Neuronal stem cell (in vitro differentiated cells): ENCODE measurements at regions not wholly inside any gene's neighbourhood (a gene's known extent, or its start where the extent isn't known, plus 50 kb on each side); places are given as distances from the start of the nearest gene placed in this dataset.

Experiments
- DNase-seq: peaks from one replicate; pipeline ENCODE4 v3.0.0-alpha.2; 2013; ENCODE audit warnings: low spot score
- H2AFZ ChIP-seq: one replicate; pipeline ENCODE4 v1.6.1; 2013; ENCODE audit warnings: mild to moderate bottlenecking, low read length, inconsistent platforms
- H2AK5ac ChIP-seq: 2 replicates; pipeline ENCODE4 v1.6.1; 2013; ENCODE audit warnings: low read depth, mild to moderate bottlenecking, inconsistent platforms, low read length, moderate library complexity, mixed read lengths
- H2BK120ac ChIP-seq: 2 replicates; pipeline ENCODE4 v1.6.1; 2013; ENCODE audit warnings: low read depth, mild to moderate bottlenecking, inconsistent platforms, low read length, moderate library complexity, mixed read lengths
- H2BK12ac ChIP-seq: one replicate; pipeline ENCODE4 v1.6.1; 2013; ENCODE audit warnings: low read length, inconsistent platforms
- H2BK15ac ChIP-seq: 2 replicates; pipeline ENCODE4 v1.6.1; 2013; ENCODE audit warnings: mild to moderate bottlenecking, low read length, inconsistent platforms, mixed read lengths
- H2BK5ac ChIP-seq: one replicate; pipeline ENCODE4 v1.6.1; 2013; ENCODE audit warnings: inconsistent platforms, mild to moderate bottlenecking, low read length, moderate library complexity
- H3K14ac ChIP-seq: one replicate; pipeline ENCODE4 v1.6.1; 2013; ENCODE audit warnings: low read length, inconsistent platforms
- H3K18ac ChIP-seq: 2 replicates; pipeline ENCODE4 v1.6.1; 2013; ENCODE audit warnings: low read length, inconsistent platforms
- H3K23ac ChIP-seq: 2 replicates; pipeline ENCODE4 v1.6.1; 2013; ENCODE audit warnings: low read depth, mild to moderate bottlenecking, mixed read lengths, low read length, inconsistent platforms; ENCODE audit not compliant: poor library complexity
- H3K27ac ChIP-seq: replicated peaks from 3 replicates; pipeline ENCODE4 v1.5.1; 2013; ENCODE audit warnings: low read length, inconsistent platforms
- H3K27me3 ChIP-seq, 3 experiments: 2 replicates each; pipeline ENCODE4 v1.6.1; 2013; ENCODE audit warnings: low read length in 3 of 3, mild to moderate bottlenecking in 2 of 3, inconsistent platforms in 1 of 3, low read depth in 1 of 3, mixed read lengths in 1 of 3, moderate library complexity in 1 of 3; ENCODE audit not compliant: control insufficient read depth in 3 of 3, insufficient read depth in 3 of 3
- H3K36me3 ChIP-seq, 2 donors: replicated peaks in 1 of 2; 2 replicates each; pipeline ENCODE4 v1.6.1; 2013; ENCODE audit warnings: low read length in 2 of 2; ENCODE audit not compliant: control insufficient read depth in 2 of 2, insufficient read depth in 2 of 2
- H3K4ac ChIP-seq: 2 replicates; pipeline ENCODE4 v1.6.1; 2013; ENCODE audit warnings: inconsistent platforms, mild to moderate bottlenecking, low read length, moderate library complexity
- H3K4me1 ChIP-seq, 2 donors: 1 replicate in 1 of 2; 2 replicates in 1 of 2; pipeline ENCODE4 v1.6.1; 2013; ENCODE audit warnings: low read length in 2 of 2, low read depth in 1 of 2; ENCODE audit not compliant: control insufficient read depth in 2 of 2, insufficient read depth in 1 of 2
- H3K4me2 ChIP-seq: one replicate; pipeline ENCODE4 v1.6.1; 2013; ENCODE audit warnings: mild to moderate bottlenecking, low read length, inconsistent platforms; ENCODE audit not compliant: insufficient read depth, poor library complexity, severe bottlenecking
- H3K4me3 ChIP-seq, 2 donors: 2 replicates each; pipeline ENCODE4 v1.5.1; 2013; ENCODE audit warnings: low read length in 2 of 2, mild to moderate bottlenecking in 2 of 2, inconsistent platforms in 1 of 2, moderate library complexity in 1 of 2
- H3K79me1 ChIP-seq: one replicate; pipeline ENCODE4 v1.6.1; 2013; ENCODE audit warnings: low read depth, mild to moderate bottlenecking, inconsistent platforms, low read length, moderate library complexity
- H3K9ac ChIP-seq: one replicate; pipeline ENCODE4 v1.6.1; 2013; ENCODE audit warnings: mild to moderate bottlenecking, low read depth, low read length, inconsistent platforms; ENCODE audit not compliant: poor library complexity
- H3K9me3 ChIP-seq, 2 donors: replicated peaks in 1 of 2; 2 replicates each; pipeline versions ENCODE3 to v1.6.1; 2013; ENCODE audit warnings: low read length in 2 of 2, mild to moderate bottlenecking in 2 of 2, inconsistent platforms in 1 of 2, low read depth in 1 of 2, mixed read lengths in 1 of 2, moderate library complexity in 1 of 2; ENCODE audit not compliant: control insufficient read depth in 2 of 2, insufficient read depth in 1 of 2
- H4K8ac ChIP-seq: one replicate; pipeline ENCODE4 v1.6.1; 2013; ENCODE audit warnings: low read depth, mild to moderate bottlenecking, inconsistent platforms, low read length, moderate library complexity
- H4K91ac ChIP-seq: one replicate; pipeline ENCODE4 v1.6.1; 2013; ENCODE audit warnings: low read length, low read depth, mild to moderate bottlenecking, inconsistent platforms; ENCODE audit not compliant: poor library complexity
- WGBS, 2 donors: extraction: QIAGEN DNeasy Blood & Tissue Kit; methylation state at CpG; one replicate each; pipeline ENCODE4 v1.1.7; 2013; ENCODE audit warnings: missing lambda C conversion rate in 2 of 2, mixed read lengths in 1 of 2; ENCODE audit not compliant: insufficient read length in 2 of 2, insufficient replicate concordance in 1 of 2; ENCODE audit errors: extremely low coverage in 2 of 2; 5-methylcytosine and 5-hydroxymethylcytosine counted together

GRCh38 chr2:144165599-144166250, 354.2 kb downstream of the ZEB2 start:
- no peak overlapping the region for H3K23ac ChIP-seq
- H3K4me2 ChIP-seq = no peak overlapping the region
- no peak overlapping the region for H2BK12ac ChIP-seq
- no peak overlapping the region for H3K4ac ChIP-seq
- no peak overlapping the region for H3K14ac ChIP-seq
- no peaks in the 10 kb centered on the region for H3K79me1 ChIP-seq
- no peaks in the 10 kb centered on the region for H3K4me1 ChIP-seq
- H2AFZ ChIP-seq = no peak overlapping the region
- no peak overlapping the region for H4K91ac ChIP-seq
- H3K18ac ChIP-seq = no peak overlapping the region
- H2AK5ac ChIP-seq = no peak overlapping the region
- no peak overlapping the region for H3K27ac ChIP-seq
- H3K36me3 ChIP-seq = no peaks in the 10 kb centered on the region
- H2BK5ac ChIP-seq = no peak overlapping the region
- H3K27me3 ChIP-seq = no peaks in the 10 kb centered on the region
- H4K8ac ChIP-seq = no peak overlapping the region
- DNase-seq = no peak
- no peak overlapping the region for H3K4me3 ChIP-seq
- no peaks in the 10 kb centered on the region for H3K9me3 ChIP-seq
- no peak overlapping the region for H3K9ac ChIP-seq
- no peak overlapping the region for H2BK120ac ChIP-seq
- no CpG with 5 or more reads among the region's 1 CpG for WGBS, 2 donors
- H2BK15ac ChIP-seq = no peak overlapping the region

GRCh38 chr2:144163592-144163991, 356.3 kb downstream of the ZEB2 start:
- H4K8ac ChIP-seq = no peak overlapping the region
- no peak for DNase-seq
- H3K4me2 ChIP-seq = no peak overlapping the region
- no peaks in the 10 kb centered on the region for H3K4me1 ChIP-seq
- H3K14ac ChIP-seq = no peak overlapping the region
- H2BK15ac ChIP-seq = no peak overlapping the region
- no peak overlapping the region for H3K4ac ChIP-seq
- no peak overlapping the region for H2BK120ac ChIP-seq
- H3K9me3 ChIP-seq = no peaks in the 10 kb centered on the region
- no peak overlapping the region for H2AK5ac ChIP-seq
- H2BK12ac ChIP-seq = no peak overlapping the region
- H3K9ac ChIP-seq = no peak overlapping the region
- no peaks in the 10 kb centered on the region for H3K79me1 ChIP-seq
- no peaks in the 10 kb centered on the region for H3K36me3 ChIP-seq
- no peak overlapping the region for H2BK5ac ChIP-seq
- no peak overlapping the region for H3K23ac ChIP-seq
- no peak overlapping the region for H4K91ac ChIP-seq
- H3K18ac ChIP-seq = no peak overlapping the region
- no CpG with 5 or more reads among the region's 2 CpGs for WGBS, 2 donors
- H3K4me3 ChIP-seq = no peak overlapping the region
- no peaks in the 10 kb centered on the region for H3K27me3 ChIP-seq
- no peak overlapping the region for H2AFZ ChIP-seq
- no peak overlapping the region for H3K27ac ChIP-seq

DNA sequence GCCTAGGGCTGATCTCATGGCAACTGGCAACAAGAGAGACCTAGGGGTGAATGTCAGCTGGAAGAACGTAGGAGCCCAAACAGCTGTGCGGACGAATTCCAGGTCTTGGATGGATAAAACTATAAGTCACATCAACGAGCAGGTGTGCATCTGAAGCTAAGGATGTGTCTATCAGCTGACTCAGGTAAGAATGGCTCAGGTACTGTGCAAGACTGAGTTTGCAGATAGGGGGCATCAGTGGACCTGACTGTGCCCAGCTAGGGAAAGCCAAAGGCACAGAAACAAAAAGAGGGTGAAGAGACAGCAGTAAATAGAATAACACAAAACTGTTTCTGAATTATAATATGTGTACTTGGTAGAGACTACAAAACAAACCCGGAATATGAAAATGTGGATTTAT, 357.3 kb downstream of the ZEB2 start:
- no peak overlapping the region for H2AFZ ChIP-seq
- no peaks in the 10 kb centered on the region for H3K79me1 ChIP-seq
- no peak overlapping the region for H2BK120ac ChIP-seq
- no CpG with 5 or more reads among the region's 5 CpGs for WGBS, 2 donors
- H3K27me3 ChIP-seq = no peaks in the 10 kb centered on the region
- no peaks in the 10 kb centered on the region for H3K9me3 ChIP-seq
- no peaks in the 10 kb centered on the region for H3K36me3 ChIP-seq
- no peak overlapping the region for H3K23ac ChIP-seq
- no peak overlapping the region for H4K8ac ChIP-seq
- no peak overlapping the region for H3K4me3 ChIP-seq
- no peak overlapping the region for H3K14ac ChIP-seq
- H3K4me1 ChIP-seq = no peaks in the 10 kb centered on the region
- no peak overlapping the region for H2AK5ac ChIP-seq
- no peak overlapping the region for H2BK5ac ChIP-seq
- no peak overlapping the region for H3K4me2 ChIP-seq
- H3K18ac ChIP-seq = no peak overlapping the region
- H3K27ac ChIP-seq = no peak overlapping the region
- no peak overlapping the region for H3K9ac ChIP-seq
- H2BK15ac ChIP-seq = no peak overlapping the region
- H3K4ac ChIP-seq = no peak overlapping the region
- DNase-seq = no peak
- H4K91ac ChIP-seq = no peak overlapping the region
- H2BK12ac ChIP-seq = no peak overlapping the region

GRCh38 chr2:144161061-144161460, 358.9 kb downstream of the ZEB2 start:
- no peak overlapping the region for H3K4ac ChIP-seq
- no peak overlapping the region for H2BK12ac ChIP-seq

More at GRCh38 chr2:144161061-144161460, 358.9 kb downstream of the ZEB2 start:
- H3K18ac ChIP-seq = no peak overlapping the region
- no peak overlapping the region for H2AK5ac ChIP-seq
- H2BK15ac ChIP-seq = no peak overlapping the region
- H3K23ac ChIP-seq = no peak overlapping the region
- no peaks in the 10 kb centered on the region for H3K9me3 ChIP-seq
- H2BK5ac ChIP-seq = no peak overlapping the region
- H3K27me3 ChIP-seq = no peaks in the 10 kb centered on the region
- peaks cover 0 to 3% of the 10 kb centered on the region in 2 donors for H3K4me1 ChIP-seq
- H3K36me3 ChIP-seq = no peaks in the 10 kb centered on the region
- H3K4me2 ChIP-seq = no peak overlapping the region
- H2BK120ac ChIP-seq = no peak overlapping the region
- no peak overlapping the region for H4K91ac ChIP-seq
- no peak overlapping the region for H3K27ac ChIP-seq
- no peak overlapping the region for H2AFZ ChIP-seq
- WGBS, 2 donors = no CpG with 5 or more reads among the region's 3 CpGs
- no peaks in the 10 kb centered on the region for H3K79me1 ChIP-seq
- H3K14ac ChIP-seq = no peak overlapping the region
- H4K8ac ChIP-seq = no peak overlapping the region
- DNase-seq = no peak
- H3K4me3 ChIP-seq = no peak overlapping the region
- no peak overlapping the region for H3K9ac ChIP-seq
